GM12878 (cell line): ENCODE measurements at regions not wholly inside any gene's neighbourhood (a gene's known extent, or its start where the extent isn't known, plus 50 kb on each side); places are given as distances from the start of the nearest gene placed in this dataset.

Source experiments
- ASH2L ChIP-seq: fragments of 300-600, 200-600 bp; sonication (generic); IDR thresholded peaks from 2 replicates; pipeline ENCODE4 v1.6.1; 2017; ENCODE audit warnings: low read depth, mild to moderate bottlenecking, borderline replicate concordance
- EGR1 ChIP-seq, 2 experiments: IDR thresholded peaks; 1 replicate in 1 of 2; 2 replicates in 1 of 2; pipeline ENCODE4 v1.6.1; 2011 to 2012; ENCODE audit warnings: low read depth in 2 of 2, low read length in 2 of 2, borderline replicate concordance in 1 of 2, mild to moderate bottlenecking in 1 of 2, moderate library complexity in 1 of 2
- GABPA ChIP-seq: IDR thresholded peaks from 2 replicates; pipeline ENCODE4 v1.6.1; 2014; ENCODE audit warnings: antibody characterized with exemption, low read depth, mild to moderate bottlenecking, inconsistent platforms
- IRF5 ChIP-seq: fragments of 450-650 bp; IDR thresholded peaks from 2 replicates; pipeline ENCODE4 v1.6.1; 2017; ENCODE audit warnings: borderline replicate concordance
- JUND ChIP-seq: IDR thresholded peaks from 2 replicates; pipeline ENCODE4 v1.6.1; 2012; ENCODE audit warnings: low read depth, mild to moderate bottlenecking, low read length, improper control_type of control experiment, moderate library complexity
- MXI1 ChIP-seq: fragments of 150-350 bp; IDR thresholded peaks from 2 replicates; pipeline ENCODE4 v1.6.1; 2011; ENCODE audit warnings: low read depth, mild to moderate bottlenecking, inconsistent platforms, low read length, improper control_type of control experiment
- SKIL ChIP-seq: fragments of 450-650 bp; IDR thresholded peaks from 2 replicates; pipeline ENCODE4 v1.6.1; 2017; ENCODE audit warnings: mild to moderate bottlenecking, low read depth, inconsistent platforms; ENCODE audit not compliant: poor library complexity, severe bottlenecking
- SMC3 ChIP-seq: IDR thresholded peaks from 2 replicates; pipeline ENCODE4 v1.6.1; 2011; ENCODE audit warnings: low read length, improper control_type of control experiment, borderline replicate concordance
- ZNF274 ChIP-seq: IDR thresholded peaks from one replicate; pipeline ENCODE4 v1.8.0; 2011; ENCODE audit not compliant: insufficient read length, insufficient read depth
- TF ChIP-seq, protein P1 (sequence below): fragments of 450-650 bp; IDR thresholded peaks from 2 replicates; pipeline ENCODE4 v1.6.1; 2016; ENCODE audit warnings: mild to moderate bottlenecking

- TF ChIP-seq SKIL (no peak), JUND (no peak), ASH2L (no peak), MXI1 (no peak), GABPA (no peak), SMC3 (no peak), IRF5 (no peak), EGR1 (IDR thresholded peaks at IDR 0.05; ENCODE audit: borderline replicate concordance in 1 of 2, low read depth in 2 of 2, low read length in 2 of 2) (no peak), ZNF274 (no peak)
- TF ChIP-seq, protein P1, sequence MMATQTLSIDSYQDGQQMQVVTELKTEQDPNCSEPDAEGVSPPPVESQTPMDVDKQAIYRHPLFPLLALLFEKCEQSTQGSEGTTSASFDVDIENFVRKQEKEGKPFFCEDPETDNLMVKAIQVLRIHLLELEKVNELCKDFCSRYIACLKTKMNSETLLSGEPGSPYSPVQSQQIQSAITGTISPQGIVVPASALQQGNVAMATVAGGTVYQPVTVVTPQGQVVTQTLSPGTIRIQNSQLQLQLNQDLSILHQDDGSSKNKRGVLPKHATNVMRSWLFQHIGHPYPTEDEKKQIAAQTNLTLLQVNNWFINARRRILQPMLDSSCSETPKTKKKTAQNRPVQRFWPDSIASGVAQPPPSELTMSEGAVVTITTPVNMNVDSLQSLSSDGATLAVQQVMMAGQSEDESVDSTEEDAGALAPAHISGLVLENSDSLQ: no peak
Observed at GRCh38 chr5:27876071-27876470, 837.7 kb upstream of the CDH9 start (continued).
